GM12878 (cell line): ENCODE measurements at regions not wholly inside any gene's neighbourhood (a gene's known extent, or its start where the extent isn't known, plus 50 kb on each side); places are given as distances from the start of the nearest gene placed in this dataset.

Experiments used
- ATAC-seq: fragments of 200-7000 bp; cut with Tn5 transposase; 3 replicates; pipeline ENCODE4 v1.9.1; 2020; ENCODE audit warnings: mild to moderate bottlenecking, moderate library complexity
- BruUV-seq: library from RNA; stranded (reverse); fragments of 400-500 nt; replicated peaks from 2 replicates; lab custom pipeline; 2021; lab: Mats Ljungman, UMichigan
- CTCF ChIA-PET: fragments of 300-600 bp; sonication (Branson Sonifier 250); formaldehyde crosslinking; extraction: SDS; loops from one replicate; lab custom pipeline; 2021; ENCODE audit warnings: inconsistent platforms; lab: Yijun Ruan, JAX
- POLR2A ChIA-PET: fragments of 350-600 bp; formaldehyde crosslinking; extraction: SDS; loops from one replicate; lab custom pipeline; 2021; ENCODE audit warnings: inconsistent platforms; lab: Charles Lee
- RAD21 ChIA-PET: fragments of 300-600 bp; sonication (Branson Sonifier 250); formaldehyde crosslinking; loops from one replicate; lab custom pipeline; 2023; ENCODE audit warnings: antibody characterized with exemption; ENCODE audit not compliant: unreplicated experiment; lab: Charles Lee
- SMC1A ChIA-PET: fragments of 300-600 bp; sonication (Branson Sonifier 250); formaldehyde crosslinking; loops from one replicate; lab custom pipeline; 2023; ENCODE audit not compliant: unreplicated experiment, uncharacterized antibody; lab: Charles Lee
- DNase-seq: peaks from one replicate; pipeline ENCODE4 v3.0.0-alpha.2; 2011; ENCODE audit warnings: low read depth, low spot score
- FAIRE-seq: peaks from 3 replicates; lab custom pipeline; 2011; peaks lifted over from hg19 to GRCh38; lab: Jason Lieb, UNC
- H2AFZ ChIP-seq: 2 replicates; pipeline ENCODE4 v1.6.0; 2011; ENCODE audit warnings: low read depth, low read length, control low read depth; ENCODE audit not compliant: control insufficient read depth
- H3K27ac ChIP-seq: 2 replicates; pipeline ENCODE4 v1.5.1; 2011; ENCODE audit warnings: control low read depth; ENCODE audit not compliant: control insufficient read depth, insufficient read depth
- H3K27me3 ChIP-seq, 2 experiments: replicated peaks in 1 of 2; 2 replicates each; pipeline versions ENCODE4 v1.6.0 to v1.6.1; 2011; ENCODE audit warnings: low read length in 1 of 2; ENCODE audit not compliant: control insufficient read depth in 2 of 2, insufficient read depth in 2 of 2
- H3K36me3 ChIP-seq, 2 experiments: 2 replicates each; pipeline ENCODE4 v1.5.1; 2011; ENCODE audit warnings: low read length in 1 of 2; ENCODE audit not compliant: control insufficient read depth in 2 of 2, insufficient read depth in 2 of 2
- H3K4me1 ChIP-seq: 2 replicates; pipeline ENCODE4 v1.6.1; 2011; ENCODE audit warnings: mild to moderate bottlenecking, low read length, moderate library complexity, mixed read lengths; ENCODE audit not compliant: control insufficient read depth, insufficient read depth
- H3K4me2 ChIP-seq: 2 replicates; pipeline ENCODE4 v1.6.0; 2011; ENCODE audit warnings: control low read depth; ENCODE audit not compliant: control insufficient read depth, insufficient read depth
- H3K4me3 ChIP-seq: fragments of 200-600 bp; sonication (generic); 2 replicates; pipeline ENCODE4 v1.5.1; 2016
- H3K79me2 ChIP-seq: 2 replicates; pipeline ENCODE4 v1.6.0; 2011; ENCODE audit warnings: low read length; ENCODE audit not compliant: control insufficient read depth, insufficient read depth
- H3K9ac ChIP-seq: 2 replicates; pipeline ENCODE4 v1.8.0; 2011; ENCODE audit warnings: low read length, control low read depth, mixed read lengths; ENCODE audit not compliant: control insufficient read depth, insufficient read depth
- H3K9me3 ChIP-seq: replicated peaks from 3 replicates; pipeline ENCODE4 v1.5.1; 2011; ENCODE audit warnings: mild to moderate bottlenecking, low read length; ENCODE audit not compliant: control insufficient read depth, insufficient read depth
- H4K20me1 ChIP-seq: 2 replicates; pipeline ENCODE4 v1.6.0; 2011; ENCODE audit not compliant: control insufficient read depth, insufficient read depth
- PML ChIP-seq: IDR thresholded peaks from 2 replicates; pipeline ENCODE4 v1.6.1; 2012; ENCODE audit warnings: low read length, inconsistent platforms
- RELB ChIP-seq: fragments of 450-650 bp; IDR thresholded peaks from 2 replicates; pipeline ENCODE4 v1.6.1; 2017; ENCODE audit warnings: low read depth, mild to moderate bottlenecking, moderate library complexity
- ZBED1 ChIP-seq: IDR thresholded peaks from 2 replicates; pipeline ENCODE4 v1.6.1; 2016; ENCODE audit warnings: borderline replicate concordance
- ZZZ3 ChIP-seq: IDR thresholded peaks from 2 replicates; pipeline ENCODE4 v1.6.1; 2011; ENCODE audit warnings: low read depth; ENCODE audit not compliant: control insufficient read depth, insufficient read length
- WGBS: methylation state at CpG from one replicate; pipeline ENCODE4 v1.1.6; 2016; ENCODE audit warnings: low lambda C conversion rate; ENCODE audit not compliant: insufficient replicate concordance, insufficient coverage; ENCODE audit errors: missing lambda C conversion rate; 5-methylcytosine and 5-hydroxymethylcytosine counted together
- in situ Hi-C: fragments of 300-500 bp; cut with MboI; formaldehyde crosslinking; loops from 9 replicates; pipeline ENCODE4 v1.14.3; 2018; ENCODE audit warnings: mixed read lengths
- intact Hi-C: fragments of 100-400 bp; cut with micrococcal nuclease; formaldehyde crosslinking; loops from one replicate; pipeline ENCODE4 v1.14.2; 2022; ENCODE audit not compliant: unreplicated experiment

- ChIA-PET POLR2A (no interaction called here), RAD21 (no interaction called here)
Observed at GRCh38 chr18:25787276-25787675, 303.1 kb downstream of the SS18 start.

GRCh38 chr18:25786758-25787157, 303.7 kb downstream of the SS18 start:
- no peaks in the 10 kb centered on the region for H3K9me3 ChIP-seq
- no peak for DNase-seq
- H3K27me3 ChIP-seq, result no peaks in the 10 kb centered on the region
- ATAC-seq, result no peak
- no peak overlapping the region for H3K4me2 ChIP-seq
- intact Hi-C loops (no loop called here), in situ Hi-C loops (no loop called here)
- no peaks in the 10 kb centered on the region for H3K79me2 ChIP-seq
- CTCF ChIA-PET, result no interaction called here
- no peak overlapping the region for H3K27ac ChIP-seq
- BruUV-seq, result no TSS peak
- H3K4me3 ChIP-seq, result no peak overlapping the region
- WGBS, result 0% methylated on average over 2 of the region's 2 CpGs
- H3K4me1 ChIP-seq, result no peaks in the 10 kb centered on the region
- no peak overlapping the region for H3K9ac ChIP-seq
- RAD21 ChIA-PET, result no interaction called here
- no peaks in the 10 kb centered on the region for H4K20me1 ChIP-seq
- POLR2A ChIA-PET, result no interaction called here
- TF ChIP-seq ZZZ3, result no peak
- no peak for FAIRE-seq
- SMC1A ChIA-PET, result no interaction called here
- no peaks in the 10 kb centered on the region for H3K36me3 ChIP-seq
- H2AFZ ChIP-seq, result no peak overlapping the region

More at GRCh38 chr18:25787276-25787675, 303.1 kb downstream of the SS18 start:
- in situ Hi-C loops (no loop called here), intact Hi-C loops (no loop called here)
- SMC1A ChIA-PET, result no interaction called here
- Histone ChIP-seq H3K27ac (no peak overlapping the region), H4K20me1 (no peaks in the 10 kb centered on the region), H2AFZ (no peak overlapping the region)
- WGBS, result 16% methylated on average over 5 of the region's 5 CpGs
- FAIRE-seq, result no peak
- no peak for TF ChIP-seq ZBED1
- TF ChIP-seq PML, result no peak
- TF ChIP-seq RELB, result no peak
- TF ChIP-seq, all 136 proteins: peak for 0
- H3K9me3 ChIP-seq, result no peaks in the 10 kb centered on the region
- H3K4me1 ChIP-seq, result no peaks in the 10 kb centered on the region
- no TSS peak for BruUV-seq
- H3K4me3 ChIP-seq, result no peak overlapping the region
- ATAC-seq (no peak), DNase-seq (no peak)
- H3K4me2 ChIP-seq, result no peak overlapping the region
- H3K36me3 ChIP-seq, result no peaks in the 10 kb centered on the region
- H3K9ac ChIP-seq, result no peak overlapping the region
- CTCF ChIA-PET, result no interaction called here
- H3K27me3 ChIP-seq, result no peaks in the 10 kb centered on the region
- no peaks in the 10 kb centered on the region for H3K79me2 ChIP-seq
